Mesothelial cell of epicardium (in vitro differentiated cells): ENCODE measurements at regions not wholly inside any gene's neighbourhood (a gene's known extent, or its start where the extent isn't known, plus 50 kb on each side); places are given as distances from the start of the nearest gene placed in this dataset.
"Not testable (repeated sequence)": the region's sequence is repeated elsewhere in the genome, so short reads cannot be mapped to it uniquely, and the experiment has no call there.

Experiments used
- DNase-seq, 2 experiments: peaks; one replicate each; pipeline ENCODE4 v3.0.0; 2021; ENCODE audit warnings: low spot score in 2 of 2; ENCODE audit not compliant: unreplicated experiment in 2 of 2
- H3K27ac Mint-ChIP-seq: 2 replicates; pipeline ENCODE4 v1.8.0; 2021; ENCODE audit warnings: mixed read lengths
- H3K27me3 Mint-ChIP-seq: 2 replicates; pipeline ENCODE4 v1.8.0; 2021; ENCODE audit warnings: low read depth, mixed read lengths
- H3K36me3 Mint-ChIP-seq: 2 replicates; pipeline ENCODE4 v1.8.0; 2021; ENCODE audit warnings: mixed read lengths
- H3K4me1 Mint-ChIP-seq: 2 replicates; pipeline ENCODE4 v1.8.0; 2021; ENCODE audit warnings: mixed read lengths
- H3K4me3 Mint-ChIP-seq: 2 replicates; pipeline ENCODE4 v1.8.0; 2021; ENCODE audit warnings: mild to moderate bottlenecking, moderate library complexity, mixed read lengths
- H3K9me3 Mint-ChIP-seq: 2 replicates; pipeline ENCODE4 v1.8.0; 2021; ENCODE audit warnings: mixed read lengths
- TF ChIP-seq, protein P1 (sequence below): fragments of 200-600 bp; sonication (generic); IDR thresholded peaks from one replicate; pipeline ENCODE4 v1.5.0; 2021; ENCODE audit warnings: antibody characterized with exemption; ENCODE audit not compliant: unreplicated experiment

GRCh38 chr15:24394303-24394702 lies 281.3 kb upstream of the NPAP1 start:
- H3K27me3 Mint-ChIP-seq: no peaks in the 10 kb centered on the region
- no peak overlapping the region for H3K27ac Mint-ChIP-seq
- H3K4me3 Mint-ChIP-seq: no peak overlapping the region
- no peak for DNase-seq
- TF ChIP-seq, protein P1, sequence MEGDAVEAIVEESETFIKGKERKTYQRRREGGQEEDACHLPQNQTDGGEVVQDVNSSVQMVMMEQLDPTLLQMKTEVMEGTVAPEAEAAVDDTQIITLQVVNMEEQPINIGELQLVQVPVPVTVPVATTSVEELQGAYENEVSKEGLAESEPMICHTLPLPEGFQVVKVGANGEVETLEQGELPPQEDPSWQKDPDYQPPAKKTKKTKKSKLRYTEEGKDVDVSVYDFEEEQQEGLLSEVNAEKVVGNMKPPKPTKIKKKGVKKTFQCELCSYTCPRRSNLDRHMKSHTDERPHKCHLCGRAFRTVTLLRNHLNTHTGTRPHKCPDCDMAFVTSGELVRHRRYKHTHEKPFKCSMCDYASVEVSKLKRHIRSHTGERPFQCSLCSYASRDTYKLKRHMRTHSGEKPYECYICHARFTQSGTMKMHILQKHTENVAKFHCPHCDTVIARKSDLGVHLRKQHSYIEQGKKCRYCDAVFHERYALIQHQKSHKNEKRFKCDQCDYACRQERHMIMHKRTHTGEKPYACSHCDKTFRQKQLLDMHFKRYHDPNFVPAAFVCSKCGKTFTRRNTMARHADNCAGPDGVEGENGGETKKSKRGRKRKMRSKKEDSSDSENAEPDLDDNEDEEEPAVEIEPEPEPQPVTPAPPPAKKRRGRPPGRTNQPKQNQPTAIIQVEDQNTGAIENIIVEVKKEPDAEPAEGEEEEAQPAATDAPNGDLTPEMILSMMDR: no peak
- H3K36me3 Mint-ChIP-seq: no peaks in the 10 kb centered on the region
- no peaks in the 10 kb centered on the region for H3K4me1 Mint-ChIP-seq
- peaks cover 4% of the 10 kb centered on the region for H3K9me3 Mint-ChIP-seq

GRCh38 chr15:24412649-24413048 lies 262.9 kb upstream of the NPAP1 start:
- not testable (repeated sequence) for H3K27ac Mint-ChIP-seq, H3K4me3 Mint-ChIP-seq, DNase-seq, H3K36me3 Mint-ChIP-seq, H3K27me3 Mint-ChIP-seq, H3K4me1 Mint-ChIP-seq
- peaks cover 29% of the 10 kb centered on the region for H3K9me3 Mint-ChIP-seq

DNA sequence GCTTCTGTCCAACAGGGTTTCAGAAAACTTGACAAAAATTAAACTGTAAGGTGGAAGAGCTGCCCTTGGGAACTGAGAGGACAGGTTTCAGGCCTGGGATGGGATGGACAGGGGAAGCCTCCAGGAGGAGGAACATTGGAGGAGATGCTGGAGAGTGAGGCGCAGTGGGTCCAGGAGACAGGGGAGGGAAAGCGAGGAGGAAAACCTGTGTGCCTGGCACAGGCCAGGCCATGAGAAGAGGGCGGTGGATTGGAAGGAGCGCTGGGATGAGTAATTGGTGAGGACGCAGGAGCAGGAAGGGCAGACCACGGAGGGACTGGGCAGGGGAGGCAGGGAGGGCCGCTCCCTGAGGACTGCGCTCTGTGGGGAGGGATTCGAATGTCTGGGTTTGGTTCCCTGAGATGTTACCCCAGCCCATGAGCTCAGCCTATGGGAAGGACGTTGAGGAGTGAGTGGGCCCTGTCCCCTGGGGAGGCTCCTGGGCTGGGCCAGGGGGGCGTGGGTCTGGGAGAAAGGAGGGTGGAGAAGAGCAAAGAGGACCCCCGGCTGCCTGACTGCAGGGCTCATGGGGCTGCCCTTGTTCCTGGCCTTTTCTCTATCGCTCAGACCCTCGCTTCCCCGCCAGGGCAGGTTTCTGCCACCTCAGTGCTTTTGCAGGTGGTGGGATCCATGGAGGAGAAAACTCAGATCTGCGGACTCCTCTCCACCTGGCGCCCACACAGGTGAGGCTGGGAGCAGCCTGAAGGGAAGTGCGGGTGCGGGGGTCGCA lies 249.1 kb upstream of the NPAP1 start:
- not testable (repeated sequence) for H3K27me3 Mint-ChIP-seq, H3K4me1 Mint-ChIP-seq, H3K36me3 Mint-ChIP-seq, DNase-seq, H3K27ac Mint-ChIP-seq
- peak overlapping the region; percentile 69 for H3K4me3 Mint-ChIP-seq
- peaks cover 31% of the 10 kb centered on the region for H3K9me3 Mint-ChIP-seq

DNA sequence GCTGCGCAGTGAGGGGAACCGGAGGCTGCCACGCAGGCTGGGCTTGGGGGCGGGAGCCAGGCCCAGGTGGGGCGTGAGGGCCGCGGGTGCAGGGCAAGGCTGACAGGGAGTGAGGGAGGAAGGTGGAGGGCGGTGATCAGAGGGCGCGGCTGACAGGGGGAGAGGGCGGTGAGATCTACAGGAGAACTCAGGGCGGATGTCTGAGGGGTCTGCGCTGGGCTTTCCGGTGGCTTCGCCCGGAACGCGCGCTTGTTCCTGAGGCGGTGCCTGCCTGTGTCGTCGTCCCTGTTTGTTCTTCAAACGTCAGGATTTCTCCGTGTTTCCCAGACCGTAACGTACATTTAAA lies 248.5 kb upstream of the NPAP1 start:
- H3K36me3 Mint-ChIP-seq, DNase-seq, H3K27me3 Mint-ChIP-seq, H3K4me1 Mint-ChIP-seq: not testable (repeated sequence)
- H3K9me3 Mint-ChIP-seq: peaks cover 28% of the 10 kb centered on the region
- peak overlapping the region; percentile 69 for H3K4me3 Mint-ChIP-seq
- peak overlapping the region; percentile 9 for H3K27ac Mint-ChIP-seq

- not testable (repeated sequence) for H3K4me3 Mint-ChIP-seq, H3K27ac Mint-ChIP-seq, DNase-seq, H3K27me3 Mint-ChIP-seq, H3K36me3 Mint-ChIP-seq, H3K4me1 Mint-ChIP-seq
- H3K9me3 Mint-ChIP-seq: peaks cover 18% of the 10 kb centered on the region
Measured at GRCh38 chr15:24435075-24435820, 240.3 kb upstream of the NPAP1 start.

- H3K36me3 Mint-ChIP-seq, H3K27ac Mint-ChIP-seq, H3K4me1 Mint-ChIP-seq, H3K4me3 Mint-ChIP-seq, DNase-seq, H3K27me3 Mint-ChIP-seq: not testable (repeated sequence)
- peaks cover 18% of the 10 kb centered on the region for H3K9me3 Mint-ChIP-seq
Measured at GRCh38 chr15:24437270-24437669, 238.3 kb upstream of the NPAP1 start.

GRCh38 chr15:24437735-24438134 lies 237.8 kb upstream of the NPAP1 start:
- H3K4me3 Mint-ChIP-seq, H3K4me1 Mint-ChIP-seq, H3K36me3 Mint-ChIP-seq, H3K27me3 Mint-ChIP-seq, DNase-seq, H3K27ac Mint-ChIP-seq: not testable (repeated sequence)
- H3K9me3 Mint-ChIP-seq: peaks cover 21% of the 10 kb centered on the region

DNA sequence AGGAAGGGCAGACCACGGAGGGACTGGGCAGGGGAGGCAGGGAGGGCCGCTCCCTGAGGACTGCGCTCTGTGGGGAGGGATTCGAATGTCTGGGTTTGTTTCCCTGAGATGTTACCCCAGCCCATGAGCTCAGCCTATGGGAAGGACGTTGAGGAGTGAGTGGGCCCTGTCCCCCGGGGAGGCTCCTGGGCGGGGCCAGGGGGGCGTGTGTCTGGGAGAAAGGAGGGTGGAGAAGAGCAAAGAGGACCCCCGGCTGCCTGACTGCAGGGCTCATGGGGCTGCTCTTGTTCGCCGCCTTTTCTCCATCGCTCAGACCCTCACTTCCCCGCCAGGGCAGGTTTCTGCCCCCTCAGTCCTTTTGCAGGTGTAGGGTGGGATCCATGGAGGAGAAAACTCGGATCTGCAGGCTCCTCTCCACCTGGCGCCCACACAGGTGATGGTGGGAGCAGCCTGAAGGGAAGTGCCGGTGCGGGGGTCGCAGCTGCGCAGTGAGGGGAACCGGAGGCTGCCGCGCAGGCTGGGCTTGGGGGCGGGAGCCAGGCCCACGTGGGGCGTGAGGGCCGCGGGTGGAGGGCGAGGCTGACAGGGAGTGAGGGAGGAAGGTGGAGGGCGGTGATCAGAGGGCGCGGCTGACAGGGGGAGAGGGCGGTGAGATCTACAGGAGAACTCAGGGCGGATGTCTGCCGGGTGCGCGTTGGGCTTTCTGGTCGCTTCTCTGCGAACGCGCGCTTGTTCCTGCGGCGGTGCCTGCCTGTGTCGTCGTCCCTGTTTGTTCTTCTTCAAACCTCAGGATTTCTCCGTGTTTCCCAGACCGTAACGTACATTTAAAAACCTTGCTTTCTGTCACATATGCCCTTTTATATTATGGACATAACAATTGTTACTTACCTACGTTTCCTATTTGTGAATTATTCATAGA lies 198.2 kb upstream of the NPAP1 start:
- H3K9me3 Mint-ChIP-seq: peaks cover 19% of the 10 kb centered on the region
- H3K36me3 Mint-ChIP-seq, H3K4me1 Mint-ChIP-seq, H3K27me3 Mint-ChIP-seq, DNase-seq: not testable (repeated sequence)
- peak overlapping the region; percentile 4 for H3K27ac Mint-ChIP-seq
- peak overlapping the region; percentile 69 for H3K4me3 Mint-ChIP-seq

GRCh38 chr15:24485885-24486567 lies 189.5 kb upstream of the NPAP1 start:
- not testable (repeated sequence) for H3K36me3 Mint-ChIP-seq, DNase-seq, H3K27ac Mint-ChIP-seq, H3K4me3 Mint-ChIP-seq, H3K27me3 Mint-ChIP-seq, H3K4me1 Mint-ChIP-seq
- H3K9me3 Mint-ChIP-seq: peaks cover 18% of the 10 kb centered on the region

DNA sequence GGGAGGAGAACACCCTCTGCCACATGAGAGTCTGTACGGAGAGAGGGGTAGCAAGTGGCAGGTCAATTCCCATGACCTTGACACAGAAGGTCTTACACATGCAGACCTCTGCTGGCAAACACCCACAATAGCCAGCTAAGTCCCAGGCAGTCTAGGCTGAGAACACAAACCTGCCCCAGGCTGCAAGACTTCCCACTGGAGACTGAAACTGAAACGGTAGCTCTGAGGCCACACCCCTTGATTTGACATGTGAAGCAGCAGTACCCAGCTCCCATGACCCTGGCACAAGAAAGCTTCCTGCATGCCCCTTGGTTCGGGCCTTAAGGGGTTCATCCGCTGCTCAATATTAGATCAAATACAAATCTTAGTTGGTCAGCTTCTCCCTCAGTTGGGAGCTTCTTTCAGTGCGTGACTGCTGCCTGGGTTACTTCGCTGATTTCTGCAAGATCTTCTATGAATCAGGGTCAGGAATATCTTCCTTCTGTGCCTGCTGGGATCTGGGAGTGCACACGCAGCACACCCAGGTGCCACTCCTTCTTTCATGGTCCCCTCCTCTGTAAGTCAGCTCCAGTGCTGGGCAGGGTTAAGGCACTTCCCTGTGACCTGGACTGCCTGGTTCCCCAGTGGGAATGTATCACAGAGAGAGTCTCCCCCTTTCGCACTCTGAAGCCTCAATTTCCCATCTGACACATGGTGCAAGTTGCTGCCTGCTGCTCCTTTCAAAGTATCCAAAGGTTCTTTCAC lies 187.2 kb upstream of the NPAP1 start:
- DNase-seq, H3K27ac Mint-ChIP-seq, H3K4me3 Mint-ChIP-seq, H3K4me1 Mint-ChIP-seq, H3K27me3 Mint-ChIP-seq: not testable (repeated sequence)
- peaks cover 13% of the 10 kb centered on the region for H3K36me3 Mint-ChIP-seq
- peaks cover 25% of the 10 kb centered on the region for H3K9me3 Mint-ChIP-seq

DNA sequence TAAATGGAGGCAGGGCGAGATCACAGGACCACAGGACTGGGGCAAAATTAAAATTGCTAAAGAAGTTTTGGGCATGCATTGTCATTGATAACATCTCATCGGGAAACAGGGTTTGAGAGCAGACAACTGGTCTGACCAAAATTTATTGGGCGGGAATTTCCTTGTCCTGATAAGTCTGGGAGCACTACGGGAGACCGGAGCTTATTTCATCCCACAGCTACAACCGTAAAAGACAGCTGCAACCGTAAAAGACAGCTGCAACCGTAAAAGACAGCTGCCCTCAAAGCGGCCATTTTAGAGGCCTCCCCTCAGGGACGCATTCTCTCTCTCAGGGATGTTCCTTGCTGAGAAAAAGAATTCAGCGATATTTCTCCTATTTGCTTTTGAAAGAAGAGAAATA lies 170.4 kb upstream of the NPAP1 start:
- not testable (repeated sequence) for H3K27me3 Mint-ChIP-seq, H3K27ac Mint-ChIP-seq, DNase-seq, H3K4me3 Mint-ChIP-seq, H3K36me3 Mint-ChIP-seq, H3K4me1 Mint-ChIP-seq
- H3K9me3 Mint-ChIP-seq: peaks cover 16% of the 10 kb centered on the region

- not testable (repeated sequence) for H3K36me3 Mint-ChIP-seq, H3K4me3 Mint-ChIP-seq, H3K4me1 Mint-ChIP-seq, DNase-seq, H3K27me3 Mint-ChIP-seq, H3K27ac Mint-ChIP-seq
- peaks cover 32% of the 10 kb centered on the region for H3K9me3 Mint-ChIP-seq
Measured at GRCh38 chr15:24509714-24510113, 165.9 kb upstream of the NPAP1 start.
